DMS114 treated with DMSO at 0.1 percent for 48 hours (cell line): ENCODE measurements at regions not wholly inside any gene's neighbourhood (a gene's known extent, or its start where the extent isn't known, plus 50 kb on each side); places are given as distances from the start of the nearest gene placed in this dataset.
"Not testable (repeated sequence)": the region's sequence is repeated elsewhere in the genome, so short reads cannot be mapped to it uniquely, and the experiment has no call there.

Source experiments
- DNase-seq: peaks from one replicate; lab custom pipeline; 2025; ENCODE audit not compliant: unreplicated experiment; lab: John Stamatoyannopoulos, UW

GRCh38 chr16:65752522-65752844 lies 614.0 kb upstream of the CDH5 start:
- DNase-seq = no peak

GRCh38 chr16:65751622-65752521 lies 614.6 kb upstream of the CDH5 start:
- DNase-seq = no peak

- DNase-seq = no peak
These were observed 617.0 kb upstream of the CDH5 start for GRCh38 chr16:65749506-65749905.

- DNase-seq = no peak
These were observed 619.5 kb upstream of the CDH5 start for GRCh38 chr16:65746941-65747340.

- DNase-seq = no peak
These were observed 621.2 kb upstream of the CDH5 start for GRCh38 chr16:65745201-65745708.

- no peak for DNase-seq
These were observed 622.1 kb upstream of the CDH5 start for GRCh38 chr16:65744401-65744800.

- no peak for DNase-seq
These were observed 621.7 kb upstream of the CDH11 start for GRCh38 chr16:65743558-65743957.

GRCh38 chr16:65740711-65741110 lies 618.8 kb upstream of the CDH11 start:
- DNase-seq = no peak

GRCh38 chr16:65739518-65739917 lies 617.7 kb upstream of the CDH11 start:
- DNase-seq = no peak

- DNase-seq = no peak
These were observed 616.0 kb upstream of the CDH11 start for GRCh38 chr16:65737831-65738230.

GRCh38 chr16:65735615-65736014 lies 613.8 kb upstream of the CDH11 start:
- DNase-seq = not testable (repeated sequence)

- no peak for DNase-seq
These were observed 611.9 kb upstream of the CDH11 start for GRCh38 chr16:65733721-65734120.

GRCh38 chr16:65731833-65732232 lies 610.0 kb upstream of the CDH11 start:
- no peak for DNase-seq

GRCh38 chr16:65728652-65729051 lies 606.8 kb upstream of the CDH11 start:
- no peak for DNase-seq

GRCh38 chr16:65728167-65728566 lies 606.3 kb upstream of the CDH11 start:
- DNase-seq = no peak

- no peak for DNase-seq
These were observed 605.8 kb upstream of the CDH11 start for GRCh38 chr16:65727534-65728137.

GRCh38 chr16:65725156-65725845 lies 603.4 kb upstream of the CDH11 start:
- no peak for DNase-seq

- no peak for DNase-seq
These were observed 600.6 kb upstream of the CDH11 start for GRCh38 chr16:65722429-65722828.

- DNase-seq = no peak
These were observed 596.0 kb upstream of the CDH11 start for GRCh38 chr16:65717846-65718245.

- DNase-seq = no peak
These were observed 595.2 kb upstream of the CDH11 start for GRCh38 chr16:65716737-65717700.
